ENCODE measurements at regions not wholly inside any gene's neighbourhood (a gene's known extent, or its start where the extent isn't known, plus 50 kb on each side); places are given as distances from the start of the nearest gene placed in this dataset.

DNA sequence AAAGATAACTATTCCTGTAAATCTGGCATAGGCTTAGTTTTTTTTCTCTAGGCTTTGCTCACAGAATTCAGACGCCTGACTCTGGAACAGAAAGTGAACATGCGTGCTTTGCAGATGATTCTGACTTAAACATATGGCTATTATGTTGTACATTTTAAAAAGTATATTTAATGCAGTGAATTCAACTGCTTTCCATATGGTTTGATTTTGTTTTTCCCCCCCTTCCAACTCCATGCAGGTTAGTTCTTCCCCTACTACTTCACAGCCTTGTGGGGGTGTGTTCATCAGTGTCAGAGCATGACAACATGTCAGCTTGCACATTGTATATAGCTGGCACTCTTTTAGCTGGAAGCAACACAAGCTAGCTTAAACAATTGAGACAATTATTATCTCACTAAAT lies 226.8 kb downstream of the TMEM167A start:
- DNase-seq (ENCODE audit: low read depth in 2 of 2) = no peak

DNA sequence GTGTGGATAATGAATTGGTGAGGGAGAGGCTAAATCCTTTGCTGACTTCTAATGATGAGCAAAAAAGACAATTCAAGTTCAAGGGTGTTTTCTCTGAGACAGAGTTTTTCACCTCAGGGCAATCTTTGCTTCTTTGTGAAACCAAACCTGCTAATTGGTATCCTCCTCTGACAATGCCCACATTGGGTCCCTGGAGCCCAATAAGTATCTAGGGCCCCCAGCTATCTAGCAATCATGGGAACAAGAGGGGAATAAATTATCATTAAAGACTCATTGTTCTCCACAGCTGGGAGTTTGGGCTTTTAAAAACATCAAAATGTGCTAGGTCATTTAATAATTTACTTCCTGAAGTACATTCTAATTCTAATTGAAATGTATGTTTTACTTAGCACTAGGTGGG lies 227.3 kb downstream of the TMEM167A start:
- no peak for DNase-seq (ENCODE audit: low read depth in 2 of 2)

DNA sequence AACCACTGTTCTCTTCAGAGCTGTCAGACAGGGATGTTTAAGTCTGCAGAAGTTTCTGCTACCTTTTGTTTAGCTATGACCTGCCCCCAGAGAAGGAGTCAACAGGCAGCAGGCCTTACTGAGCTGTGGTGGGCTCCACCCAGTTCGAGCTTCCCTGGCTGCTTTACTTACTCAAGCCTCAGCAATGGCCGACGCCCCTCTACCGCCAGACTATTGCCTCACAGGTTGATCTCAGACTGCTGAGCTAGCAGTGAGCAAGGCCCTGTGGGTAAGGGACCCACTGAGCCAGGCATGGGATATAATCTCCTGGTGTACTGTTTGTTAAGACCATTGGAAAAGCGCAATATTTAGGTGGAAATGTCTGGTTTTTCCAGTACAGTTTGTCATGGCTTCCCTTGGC lies 229.6 kb downstream of the TMEM167A start:
- no peak for DNase-seq (ENCODE audit: low read depth in 2 of 2)

DNA sequence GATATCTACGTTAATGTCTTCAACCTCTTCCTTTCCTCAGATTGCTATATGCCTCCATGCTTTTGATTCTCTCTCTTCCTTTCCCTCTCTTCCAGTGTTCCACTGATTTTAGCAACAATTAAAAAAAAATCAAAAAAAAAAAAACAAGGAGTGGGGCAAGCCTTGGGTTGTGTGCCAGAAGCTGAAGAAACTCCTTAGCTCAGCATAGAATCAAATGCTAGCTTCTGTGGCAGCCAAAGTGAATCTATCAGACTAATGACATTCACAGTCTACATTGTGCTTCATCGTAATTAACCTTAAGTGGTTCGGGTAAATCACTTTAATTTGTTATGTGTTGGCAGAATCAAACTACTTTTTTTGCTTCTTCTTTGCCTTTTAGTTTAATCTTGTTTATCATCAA lies 237.3 kb downstream of the TMEM167A start:
- no peak for DNase-seq (ENCODE audit: low read depth in 2 of 2)

DNA sequence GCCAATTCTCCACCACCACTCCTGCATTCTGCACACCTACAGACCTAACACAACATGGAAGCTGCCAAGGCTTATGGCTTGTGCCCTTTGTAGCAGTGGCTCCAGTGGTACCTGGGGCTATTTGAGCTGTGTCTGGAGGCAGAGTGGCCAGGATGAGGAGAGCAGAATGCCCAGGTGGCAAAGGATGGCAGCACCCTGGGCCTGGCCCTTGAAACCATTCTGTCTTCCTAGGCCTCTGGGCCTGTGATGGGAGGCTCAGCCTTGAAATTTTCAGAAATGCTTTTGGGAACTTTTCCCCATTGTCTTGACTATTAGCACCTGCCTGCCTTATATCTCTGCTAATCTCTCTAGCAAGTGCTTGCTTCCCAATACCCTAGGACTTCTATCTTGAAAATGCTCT lies 241.7 kb downstream of the TMEM167A start:
- DNase-seq (ENCODE audit: low read depth in 2 of 2) = no peak

DNA sequence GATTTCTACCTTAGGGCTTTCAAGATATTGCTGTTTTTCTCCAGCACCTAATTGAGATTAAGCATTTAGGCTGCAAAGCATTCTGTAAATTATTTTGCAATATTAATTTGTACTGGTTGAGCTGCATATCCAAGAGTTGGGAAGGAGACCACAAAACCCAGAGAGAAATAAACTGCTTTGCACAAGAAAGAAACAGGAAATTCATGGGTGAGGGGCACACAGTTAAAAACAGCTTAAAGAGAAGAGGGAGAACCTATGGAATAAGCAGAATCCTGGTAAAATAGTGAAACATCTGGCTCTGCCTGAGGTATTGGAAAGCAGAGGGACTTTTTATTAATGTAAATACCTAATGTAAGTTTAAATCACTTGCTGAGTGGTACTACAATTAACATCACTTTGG lies 243.0 kb downstream of the TMEM167A start:
- DNase-seq (ENCODE audit: low read depth in 2 of 2) = no peak

DNA sequence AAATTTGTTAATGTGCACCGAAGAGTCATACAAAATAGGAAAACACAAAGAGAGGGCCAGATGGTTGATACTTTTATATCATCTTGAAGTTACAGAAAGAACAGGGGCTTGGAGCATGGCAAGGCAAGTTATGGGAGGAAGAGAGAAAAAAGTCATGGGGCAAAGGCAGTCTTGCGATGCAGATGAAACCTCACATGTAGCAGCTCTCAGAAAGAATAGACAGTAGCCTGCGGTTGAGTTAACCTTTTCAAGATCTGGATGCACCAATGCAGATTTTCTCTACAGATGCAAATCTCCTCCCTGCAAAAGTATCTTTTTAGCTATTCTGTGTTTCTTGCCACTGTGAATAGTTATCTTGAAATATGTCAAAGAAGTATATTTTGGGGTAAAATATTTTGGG lies 243.9 kb downstream of the TMEM167A start:
- DNase-seq (ENCODE audit: low read depth in 2 of 2) = no peak

DNA sequence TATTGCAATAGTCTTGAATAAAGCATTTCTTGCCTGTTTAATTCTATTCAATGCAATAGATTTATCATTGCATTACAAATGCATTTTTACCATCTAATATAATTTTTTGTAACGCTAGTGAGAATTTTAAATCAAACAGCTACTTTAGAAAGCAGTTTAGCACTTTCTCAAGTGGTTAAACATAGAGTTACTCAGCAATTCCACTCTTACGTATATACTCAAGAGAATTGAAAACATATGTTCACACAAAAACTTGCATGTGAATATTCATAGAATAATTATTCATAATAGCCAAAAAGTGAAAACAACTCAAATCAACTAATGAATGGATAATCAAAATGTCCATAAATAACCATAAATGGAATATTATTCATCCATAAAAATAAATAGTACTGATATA lies 244.7 kb downstream of the TMEM167A start:
- no peak for DNase-seq (ENCODE audit: low read depth in 2 of 2)

DNA sequence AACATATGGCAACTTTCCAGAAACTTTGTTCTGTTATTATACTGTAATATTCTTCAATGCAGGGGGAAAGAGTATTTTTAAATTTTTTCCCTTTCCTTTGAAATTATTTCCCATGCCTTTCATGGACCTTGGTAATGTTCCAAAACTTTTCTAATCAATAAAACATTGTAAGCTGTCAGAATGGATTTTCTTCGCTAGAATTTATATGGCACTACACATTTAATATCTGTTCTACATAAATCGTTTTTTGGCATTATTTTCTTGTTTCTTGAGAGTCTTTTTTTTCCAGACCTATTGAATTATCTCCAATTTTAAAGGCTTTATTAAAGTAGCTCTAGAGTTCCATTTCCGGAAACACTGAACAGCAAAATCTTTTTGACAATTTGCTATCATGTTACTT lies 249.0 kb downstream of the TMEM167A start:
- no peak for DNase-seq (ENCODE audit: low read depth in 2 of 2)

DNA sequence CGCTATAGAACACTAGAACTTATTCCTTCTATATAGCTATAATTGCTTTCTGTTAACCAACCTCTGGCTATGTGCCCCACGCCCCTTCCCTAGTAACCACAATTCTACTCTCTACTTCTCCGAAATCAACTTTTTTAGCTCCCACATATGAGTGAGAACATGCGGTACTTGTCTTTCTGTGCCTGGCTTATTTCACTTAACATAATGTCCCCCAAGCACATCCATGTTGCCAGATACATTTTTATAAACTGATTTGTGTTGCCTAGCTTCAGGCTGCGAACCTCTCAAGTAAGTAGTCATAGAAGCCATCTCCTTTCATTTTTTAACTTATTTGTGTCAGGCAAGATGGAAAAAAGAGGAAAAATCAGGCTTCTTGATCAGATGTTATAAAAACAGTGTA lies 249.5 kb downstream of the TMEM167A start:
- no peak for DNase-seq (ENCODE audit: low read depth in 2 of 2)

DNA sequence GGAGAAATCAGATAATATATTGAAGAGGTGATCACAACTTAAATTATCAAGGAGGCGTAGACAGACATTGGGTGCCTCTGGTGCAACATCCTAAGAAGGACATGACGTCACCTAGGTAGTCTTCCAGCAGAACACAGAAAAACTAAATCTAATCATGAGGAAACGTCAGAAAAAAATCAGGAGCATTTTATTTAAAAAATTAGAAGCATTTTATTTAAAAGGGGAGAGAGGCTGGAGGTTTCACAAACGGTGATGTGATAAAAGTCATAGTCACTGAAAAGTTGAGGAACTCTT lies 254.6 kb downstream of the TMEM167A start:
- no peak for DNase-seq (ENCODE audit: low read depth in 2 of 2)

DNA sequence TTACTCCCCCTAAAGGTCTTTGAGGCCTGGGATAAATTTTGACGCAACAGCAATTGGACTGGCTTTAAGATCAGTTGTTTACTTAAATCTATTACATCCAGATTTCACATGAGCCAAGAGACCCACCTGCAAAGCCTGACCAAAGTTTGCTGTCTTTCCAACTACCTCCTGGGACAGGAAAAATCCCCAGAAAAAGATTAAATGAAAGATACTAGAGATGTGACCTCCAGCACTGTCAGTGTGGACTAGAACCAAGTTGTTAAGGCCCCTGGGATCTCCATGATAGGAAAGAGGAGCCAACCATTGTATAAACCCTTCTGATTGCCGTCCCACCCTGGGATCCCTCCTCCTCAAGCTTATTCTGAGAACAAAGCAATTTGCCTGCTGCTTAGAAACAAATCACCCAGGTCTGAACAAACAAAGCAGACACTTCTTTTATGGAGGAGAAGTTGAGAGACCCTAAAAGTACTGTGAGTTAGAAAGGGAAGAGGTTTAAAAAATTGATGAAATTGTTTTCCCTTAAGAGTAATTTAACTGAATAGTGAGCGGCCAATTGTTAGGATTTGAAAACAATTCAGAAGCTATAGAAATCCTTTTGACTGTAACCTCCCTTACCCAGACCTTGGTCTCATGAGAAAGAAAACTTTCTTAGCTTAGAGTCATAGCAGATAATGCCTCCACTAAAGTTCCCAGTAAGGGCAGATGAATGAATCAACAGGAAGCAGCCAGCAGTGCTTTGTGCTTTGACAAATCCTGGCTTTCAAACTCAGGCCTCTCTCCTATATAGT lies 255.2 kb downstream of the TMEM167A start:
- DNase-seq (ENCODE audit: low read depth in 2 of 2) = no peak

DNA sequence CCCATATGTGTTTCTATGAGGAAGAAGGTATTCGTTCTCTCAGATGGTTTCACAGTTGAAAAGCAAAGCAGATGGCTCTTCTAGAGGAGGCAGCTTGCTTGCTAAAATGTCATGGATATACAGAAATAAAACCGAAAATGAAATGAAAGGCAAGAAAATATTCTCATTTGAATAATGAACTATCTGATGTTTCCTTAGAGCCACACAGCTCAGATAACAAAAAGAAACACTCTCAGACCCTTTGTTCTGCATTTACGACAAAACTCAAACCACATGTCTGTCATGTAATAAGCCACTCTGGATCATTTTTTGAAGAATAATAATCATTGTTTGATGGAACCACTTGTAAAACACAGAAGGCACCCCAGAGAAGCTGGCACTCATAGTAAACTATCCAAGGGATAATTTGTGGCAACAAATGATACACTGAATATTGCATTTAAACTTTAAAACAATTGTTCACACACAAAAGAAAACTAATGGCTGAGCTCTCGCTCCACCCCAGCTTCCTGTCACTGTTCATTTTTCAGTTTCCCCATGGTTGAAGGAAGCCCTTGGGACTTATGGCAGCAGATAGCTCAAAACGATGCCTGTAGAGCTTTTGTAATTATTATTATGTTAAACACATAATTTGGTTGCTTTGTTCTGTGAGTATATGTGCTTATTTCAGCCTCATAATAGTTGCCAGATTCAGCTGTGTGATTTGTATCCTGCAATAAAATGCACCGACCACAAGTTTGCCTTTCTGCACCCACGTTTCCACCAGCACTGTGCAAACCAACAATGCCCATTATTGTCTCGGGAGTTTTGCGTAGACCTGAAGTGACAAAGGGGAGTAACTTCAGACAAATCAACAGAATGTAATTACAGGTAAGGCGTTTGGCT lies 256.0 kb downstream of the TMEM167A start:
- no peak for DNase-seq (ENCODE audit: low read depth in 2 of 2)

DNA sequence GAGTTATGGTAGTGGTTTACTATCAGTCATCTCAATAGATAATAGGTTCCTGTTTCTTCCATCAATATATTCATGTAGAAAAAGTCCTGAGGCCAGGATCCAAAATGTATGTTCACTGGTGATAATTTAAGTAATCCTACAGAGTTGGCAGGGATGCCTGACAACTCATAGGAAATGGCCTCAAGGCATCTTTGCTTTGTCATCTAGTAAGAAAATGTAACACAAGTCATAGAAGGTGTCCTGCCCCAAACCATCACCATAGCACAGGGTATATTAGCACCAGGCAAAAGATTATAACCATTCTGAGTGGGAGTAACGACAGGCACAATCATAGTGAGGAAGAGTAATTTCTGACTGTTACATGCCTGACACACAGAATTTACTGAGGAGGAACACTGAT lies 257.0 kb downstream of the TMEM167A start:
- no peak for DNase-seq (ENCODE audit: low read depth in 2 of 2)

DNA sequence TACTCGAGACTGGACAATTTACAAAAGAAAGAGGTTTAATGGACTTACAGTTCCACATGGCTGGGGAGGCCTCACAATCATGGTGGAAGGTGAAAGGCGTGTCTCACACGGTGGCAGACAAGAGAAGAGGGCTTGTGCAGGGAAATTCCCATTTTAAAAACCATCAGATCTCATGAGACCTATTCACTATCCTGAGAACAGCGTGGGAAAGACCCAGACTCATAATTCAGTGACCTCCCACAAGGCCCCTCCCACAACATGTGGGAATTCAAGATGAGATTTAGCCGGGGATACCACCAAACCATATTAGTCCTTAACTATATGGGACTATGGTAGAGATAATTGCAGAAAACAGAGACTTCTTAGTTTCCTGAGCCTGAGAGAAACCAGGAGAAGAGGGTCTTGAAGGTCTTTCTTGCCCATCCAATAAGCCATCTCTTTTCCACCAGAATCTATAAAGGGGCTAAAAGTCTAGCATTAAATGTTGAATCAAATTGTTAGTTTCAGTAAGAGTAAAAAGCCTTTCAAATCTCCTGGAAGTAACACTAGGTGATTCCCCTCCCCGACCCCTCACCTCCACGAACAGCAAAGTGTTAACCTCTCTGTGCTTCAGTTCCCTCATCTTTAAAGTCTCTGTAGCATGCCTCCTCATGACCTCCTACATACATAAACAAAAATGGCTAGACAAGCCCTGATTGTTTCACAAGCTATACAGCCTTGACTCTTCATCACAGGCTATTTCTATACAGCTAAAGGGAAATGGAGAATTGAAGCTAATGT lies 259.1 kb downstream of the TMEM167A start:
- DNase-seq (ENCODE audit: low read depth in 2 of 2) = no peak

DNA sequence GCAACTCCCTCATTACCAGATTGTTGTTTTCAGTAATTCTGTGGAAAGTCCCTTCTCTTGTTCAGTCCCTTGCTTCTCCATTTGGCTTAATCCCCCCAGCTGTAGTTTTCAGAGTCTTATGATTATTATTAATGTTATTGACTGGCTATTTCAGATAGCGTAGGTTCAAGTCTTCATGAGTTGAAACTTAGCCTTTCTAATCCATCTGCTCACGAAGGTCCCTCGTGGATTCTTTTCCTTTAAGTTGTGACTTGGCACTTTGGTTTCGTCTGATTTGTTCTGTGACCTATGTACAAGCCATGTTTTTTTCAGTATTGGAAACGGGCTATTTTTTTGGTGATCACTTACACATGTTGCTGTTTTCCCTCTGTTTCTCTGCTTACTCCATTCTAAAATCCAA lies 260.3 kb downstream of the TMEM167A start:
- no peak for DNase-seq (ENCODE audit: low read depth in 2 of 2)

DNA sequence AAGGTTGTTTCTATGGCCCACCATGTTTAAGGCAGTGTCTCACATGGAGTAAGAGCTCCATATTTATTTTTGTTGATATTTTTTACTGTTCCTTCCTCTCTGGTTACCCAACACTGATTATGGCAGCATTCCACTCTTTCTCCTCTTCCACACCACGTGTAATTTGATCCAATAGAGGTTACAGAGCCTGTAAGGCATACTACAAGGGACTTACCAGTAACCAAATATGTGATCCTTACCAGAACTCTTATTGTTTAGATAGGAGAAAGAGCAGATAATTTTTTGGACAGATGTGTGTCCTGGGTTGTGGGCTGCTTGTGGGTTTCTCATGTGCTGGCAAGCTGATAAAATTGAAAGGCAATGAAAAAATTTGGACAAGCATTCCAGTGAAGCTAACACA lies 261.3 kb downstream of the TMEM167A start:
- no peak for DNase-seq (ENCODE audit: low read depth in 2 of 2)

DNA sequence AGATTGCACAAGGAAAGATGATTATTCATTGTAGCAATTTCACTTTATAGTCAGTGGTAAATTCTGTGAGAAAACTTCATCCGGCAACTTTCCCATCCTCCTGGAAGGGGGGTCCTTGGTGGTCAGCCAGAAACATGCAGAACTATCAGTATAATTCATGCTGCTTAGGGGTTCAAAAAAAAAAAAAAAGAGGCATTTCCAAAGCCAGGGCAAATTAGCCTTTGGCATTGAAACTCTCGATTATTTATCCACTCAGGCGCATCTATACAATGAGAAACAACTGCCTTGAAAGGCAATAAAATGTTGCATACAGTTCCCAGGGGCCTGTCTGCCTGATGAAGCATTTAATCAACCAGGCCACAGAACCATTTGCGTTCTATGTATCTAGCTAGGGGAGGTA lies 263.3 kb downstream of the TMEM167A start:
- DNase-seq (ENCODE audit: low read depth in 2 of 2) = no peak

DNA sequence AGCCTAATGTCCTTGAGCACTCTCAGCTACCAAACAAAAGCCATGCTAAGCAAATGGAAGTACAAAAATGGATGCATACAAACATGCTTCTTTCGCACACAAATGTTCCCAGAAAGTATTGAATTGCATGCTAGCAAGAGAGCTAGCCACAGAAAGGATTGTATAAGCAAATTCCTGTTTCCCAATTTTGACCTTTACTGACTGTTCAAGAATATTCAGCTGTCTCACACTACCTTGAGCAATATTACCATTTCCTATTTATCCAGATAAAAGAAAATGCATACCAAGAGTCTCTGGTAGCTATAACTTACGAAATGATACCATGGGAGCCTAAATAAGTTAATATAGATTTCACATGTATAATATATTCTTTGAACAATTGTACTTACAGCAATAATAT lies 264.6 kb downstream of the TMEM167A start:
- DNase-seq (ENCODE audit: low read depth in 2 of 2) = no peak

DNA sequence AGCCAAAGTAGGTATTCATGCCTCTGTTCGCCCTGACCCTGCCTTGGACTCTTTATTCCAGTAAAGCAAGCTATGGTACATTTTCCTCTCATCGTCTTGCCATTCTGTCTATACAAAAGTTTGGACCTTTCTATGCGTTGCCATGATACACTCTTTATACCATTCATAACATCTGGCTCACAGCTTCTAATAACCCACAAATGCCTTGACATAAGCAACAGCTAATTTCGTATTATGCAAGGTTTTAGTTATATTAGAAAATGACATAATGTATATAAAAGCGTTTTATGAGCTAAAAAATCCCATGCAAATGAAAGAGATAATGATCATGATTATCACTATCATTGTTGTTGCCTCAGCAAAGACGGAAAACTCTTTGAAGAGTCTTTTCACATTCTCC lies 265.7 kb downstream of the TMEM167A start:
- DNase-seq (ENCODE audit: low read depth in 2 of 2) = no peak

DNA sequence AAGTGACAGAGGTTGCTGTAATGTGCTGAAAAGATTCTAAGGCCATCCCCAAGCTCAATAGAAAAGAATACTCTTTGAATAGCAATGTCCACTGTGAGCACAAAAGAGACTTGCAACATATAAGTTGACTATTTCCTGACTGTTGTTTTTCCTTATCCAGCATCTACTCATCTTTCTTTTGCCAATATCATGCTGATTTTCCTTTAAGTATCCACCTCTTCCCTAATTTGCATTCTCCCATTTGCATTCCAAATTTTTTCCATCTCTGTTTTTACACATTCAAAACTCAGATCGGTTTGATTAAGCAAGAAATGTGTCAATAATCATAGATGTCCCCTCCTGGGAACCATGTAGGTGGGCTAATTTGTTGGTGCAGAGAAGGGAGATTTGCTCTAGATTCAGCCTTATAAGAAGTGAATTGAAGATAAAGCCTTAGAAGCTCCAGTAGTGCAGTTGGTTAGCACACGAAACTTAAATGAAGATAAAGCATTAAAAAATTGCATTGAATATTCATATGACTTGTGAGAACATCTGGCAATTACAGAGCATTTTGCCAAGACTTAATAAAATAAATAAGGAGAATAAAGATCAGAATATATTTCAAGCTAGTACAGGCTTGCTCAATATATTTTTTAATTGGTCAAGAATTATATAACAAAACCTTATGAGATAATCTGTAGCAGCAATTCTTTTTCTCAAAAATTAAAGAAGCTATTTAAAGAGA lies 267.6 kb downstream of the TMEM167A start:
- DNase-seq (ENCODE audit: low read depth in 2 of 2) = no peak

DNA sequence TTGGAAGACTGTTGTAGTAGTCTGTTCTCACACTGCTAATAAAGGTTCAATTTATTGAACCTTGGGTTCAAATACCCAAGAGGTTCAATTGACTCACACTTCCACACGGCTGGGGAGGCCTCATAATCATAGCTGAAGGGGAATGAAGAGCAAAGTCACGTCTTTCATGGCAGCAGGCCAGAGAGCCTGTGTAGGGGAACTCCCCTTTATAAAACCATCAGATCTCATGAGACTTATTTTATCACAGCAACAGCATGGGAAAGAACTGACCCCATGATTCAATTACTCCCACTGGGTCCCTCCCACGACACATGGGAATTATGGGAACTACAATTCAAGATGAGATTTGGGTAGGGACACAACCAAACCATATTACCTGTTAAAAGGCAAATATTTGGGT lies 268.2 kb downstream of the TMEM167A start:
- DNase-seq (ENCODE audit: low read depth in 2 of 2) = no peak
